SK-N-SH (cell line): ENCODE measurements at regions not wholly inside any gene's neighbourhood (a gene's known extent, or its start where the extent isn't known, plus 50 kb on each side); places are given as distances from the start of the nearest gene placed in this dataset.

Experiments used
- CTCF ChIA-PET: fragments of 300-600, 350-600 bp; formaldehyde crosslinking; extraction: SDS; loops from one replicate; lab custom pipeline; 2021; lab: Yijun Ruan, JAX
- POLR2A ChIA-PET: fragments of 350-600 bp; sonication (Branson Sonifier 250); formaldehyde crosslinking; extraction: SDS; loops from one replicate; lab custom pipeline; 2020; ENCODE audit warnings: antibody characterized with exemption, inconsistent platforms; lab: Yijun Ruan, JAX
- DNase-seq: peaks from one replicate; pipeline ENCODE4 v3.0.0; 2012
- H2AFZ ChIP-seq: fragments of 200-600 bp; sonication (generic); 2 replicates; pipeline ENCODE4 v1.8.1; 2016; ENCODE audit warnings: antibody characterized with exemption, mild to moderate bottlenecking, low read depth
- H3F3A ChIP-seq: fragments of 200-600 bp; sonication (generic); replicated peaks from 2 replicates; pipeline ENCODE3; 2016; ENCODE audit warnings: antibody characterized with exemption, mild to moderate bottlenecking; ENCODE audit not compliant: insufficient read depth
- H3K27ac ChIP-seq, 2 experiments: fragments of 200-500 bp in 1 of 2; fragments of 200-600 bp in 1 of 2; sonication (Bioruptor generic) in 1 of 2; sonication (generic), shearing (Covaris generic) in 1 of 2; 2 replicates each; pipeline versions ENCODE4 v1.5.1 to v1.6.1; 2014 to 2016; ENCODE audit warnings: low read depth in 2 of 2, inconsistent platforms in 1 of 2, low read length in 1 of 2, mild to moderate bottlenecking in 1 of 2, mixed read lengths in 1 of 2
- H3K27me3 ChIP-seq: fragments of 200-600 bp; sonication (generic), shearing (Covaris generic); 2 replicates; pipeline ENCODE4 v1.6.1; 2016; ENCODE audit warnings: mixed run types; ENCODE audit not compliant: insufficient read depth
- H3K36me3 ChIP-seq, 2 experiments: fragments of 200-500 bp in 1 of 2; fragments of 200-600 bp in 1 of 2; sonication (Bioruptor generic) in 1 of 2; sonication (generic) in 1 of 2; replicated peaks in 1 of 2; 2 replicates each; pipeline versions ENCODE3 to v1.5.1; 2014 to 2016; ENCODE audit warnings: low read length in 1 of 2, mild to moderate bottlenecking in 1 of 2; ENCODE audit not compliant: insufficient read depth in 2 of 2, control insufficient read depth in 1 of 2
- H3K4me1 ChIP-seq, 2 experiments: fragments of 200-500 bp in 1 of 2; fragments of 200-600 bp in 1 of 2; sonication (Bioruptor generic) in 1 of 2; sonication (generic), shearing (Covaris generic) in 1 of 2; 2 replicates each; pipeline versions ENCODE4 v1.5.1 to v1.6.1; 2014 to 2016; ENCODE audit warnings: low read depth in 1 of 2, low read length in 1 of 2, mixed run types in 1 of 2; ENCODE audit not compliant: insufficient read depth in 2 of 2, control insufficient read depth in 1 of 2
- H3K4me2 ChIP-seq: fragments of 200-600 bp; sonication (generic), shearing (Covaris generic); 2 replicates; pipeline ENCODE4 v1.6.1; 2017; ENCODE audit warnings: mixed run types
- H3K4me3 ChIP-seq, 2 experiments: fragments of 200-500 bp in 1 of 2; fragments of 200-600 bp in 1 of 2; sonication (Bioruptor generic) in 1 of 2; sonication (generic), shearing (Covaris generic) in 1 of 2; 2 replicates each; pipeline versions ENCODE4 v1.5.1 to v1.8.1; 2014 to 2016; ENCODE audit warnings: low read depth in 2 of 2, inconsistent platforms in 1 of 2, low read length in 1 of 2, mild to moderate bottlenecking in 1 of 2, mixed read lengths in 1 of 2, moderate library complexity in 1 of 2
- H3K79me2 ChIP-seq: fragments of 200-600 bp; sonication (generic); 2 replicates; pipeline ENCODE4 v1.8.1; 2017; ENCODE audit warnings: mild to moderate bottlenecking; ENCODE audit not compliant: insufficient read depth
- H3K9ac ChIP-seq: fragments of 200-600 bp; sonication (generic); 2 replicates; pipeline ENCODE4 v1.6.1; 2017; ENCODE audit warnings: mixed run types
- H3K9me2 ChIP-seq: fragments of 200-600 bp; sonication (generic); 2 replicates; pipeline ENCODE4 v1.6.1; 2017; ENCODE audit warnings: mixed run types
- H3K9me3 ChIP-seq: fragments of 200-600 bp; sonication (generic); 2 replicates; pipeline ENCODE4 v1.6.1; 2017; ENCODE audit warnings: mixed run types, mild to moderate bottlenecking, moderate library complexity
- H4K20me1 ChIP-seq: fragments of 200-600 bp; sonication (generic); 2 replicates; pipeline ENCODE4 v1.6.1; 2017; ENCODE audit warnings: mild to moderate bottlenecking, mixed run types; ENCODE audit not compliant: insufficient read depth
- ELF1 ChIP-seq: IDR thresholded peaks from 2 replicates; pipeline ENCODE4 v1.4.0; 2012
- FOSL2 ChIP-seq: IDR thresholded peaks from 2 replicates; pipeline ENCODE4 v1.4.0; 2012; ENCODE audit warnings: low read depth, mild to moderate bottlenecking, moderate library complexity, borderline replicate concordance
- GATA2 ChIP-seq: sonication (generic); formaldehyde crosslinking; IDR thresholded peaks from 2 replicates; pipeline ENCODE4 v1.5.0; 2020; ENCODE audit warnings: mild to moderate bottlenecking, missing genetic modification reagents
- MEF2A ChIP-seq: IDR thresholded peaks from 2 replicates; pipeline ENCODE4 v1.4.0; 2012; ENCODE audit warnings: low read depth, borderline replicate concordance
- RAD21 ChIP-seq: IDR thresholded peaks from 2 replicates; pipeline ENCODE4 v1.6.1; 2012; ENCODE audit warnings: mild to moderate bottlenecking, low read length
- RFX5 ChIP-seq: IDR thresholded peaks from 2 replicates; pipeline ENCODE4 v1.6.1; 2012; ENCODE audit warnings: mild to moderate bottlenecking, improper control_type of control experiment, low read length
- SMC3 ChIP-seq: IDR thresholded peaks from 2 replicates; pipeline ENCODE4 v1.6.1; 2012; ENCODE audit warnings: low read depth, low read length, improper control_type of control experiment
- TAF1 ChIP-seq: IDR thresholded peaks from 2 replicates; pipeline ENCODE4 v1.6.1; 2012; ENCODE audit warnings: low read depth, mild to moderate bottlenecking, low read length, moderate library complexity, borderline replicate concordance
- WGBS: methylation state at CpG from one replicate; pipeline ENCODE4 v1.1.6; 2017; ENCODE audit warnings: low lambda C conversion rate; 5-methylcytosine and 5-hydroxymethylcytosine counted together
- TF ChIP-seq, protein P1 (sequence below): fragments of 150-350 bp; IDR thresholded peaks from 2 replicates; pipeline ENCODE4 v1.6.1; 2017; ENCODE audit warnings: antibody characterized with exemption, low read length, low read depth, borderline replicate concordance
- TF ChIP-seq, protein P2 (sequence below): IDR thresholded peaks from 2 replicates; pipeline ENCODE4; 2012
- TF ChIP-seq, protein P3 (sequence below): IDR thresholded peaks from 2 replicates; pipeline ENCODE4 v1.6.1; 2012; ENCODE audit warnings: mild to moderate bottlenecking, low read depth, low read length, moderate library complexity
- TF ChIP-seq, protein P4 (sequence below): fragments of 150-350 bp; IDR thresholded peaks from 2 replicates; pipeline ENCODE4 v1.6.1; 2016; ENCODE audit warnings: mild to moderate bottlenecking, low read depth, low read length

DNA sequence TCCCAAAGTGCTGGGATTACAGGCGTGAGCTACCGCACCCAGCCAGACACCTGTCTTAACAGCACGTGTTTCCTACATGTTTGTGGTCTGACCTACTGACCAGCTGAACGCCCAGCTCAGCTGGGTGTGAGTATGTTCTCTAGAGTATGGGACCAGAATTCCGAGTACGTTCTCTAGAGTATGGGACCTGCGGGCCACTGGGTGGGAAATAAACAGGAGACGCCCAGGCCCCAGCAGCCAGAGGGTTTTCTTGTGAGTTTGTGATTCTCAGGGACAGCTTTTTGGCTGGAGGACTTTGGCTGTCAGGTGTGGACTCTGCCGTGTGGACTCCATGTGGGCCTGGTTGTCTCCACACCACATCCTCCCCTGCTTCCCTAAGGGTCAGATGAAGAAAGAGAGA lies 87.3 kb downstream of the CHRD start:
- Histone ChIP-seq H3F3A (no peaks in the 10 kb centered on the region), H2AFZ (no peak overlapping the region), H3K4me2 (no peak overlapping the region), H3K27ac (no peak overlapping the region), H3K9ac (no peak overlapping the region), H4K20me1 (no peaks in the 10 kb centered on the region), H3K79me2 (no peaks in the 10 kb centered on the region), H3K4me1 (peaks cover 0 to 7% of the 10 kb centered on the region in 2 experiments; a peak in 1 of 4 replicates), H3K27me3 (peaks cover 9% of the 10 kb centered on the region; the same call in 1 of the 2 replicates), H3K9me3 (no peaks in the 10 kb centered on the region), H3K9me2 (no peaks in the 10 kb centered on the region), H3K4me3 (no peak overlapping the region), H3K36me3 (no peaks in the 10 kb centered on the region)
- CTCF ChIA-PET: interaction anchor here (0.6 to 6.2 kb wide), 12 partner anchors 11 to 310 kb away, joined by 3 to 85 read pairs (median 4); no protein-coding TSS in a partner anchor
- WGBS: 87% methylated on average over 8 of the region's 9 CpGs
- TF ChIP-seq, protein P1, sequence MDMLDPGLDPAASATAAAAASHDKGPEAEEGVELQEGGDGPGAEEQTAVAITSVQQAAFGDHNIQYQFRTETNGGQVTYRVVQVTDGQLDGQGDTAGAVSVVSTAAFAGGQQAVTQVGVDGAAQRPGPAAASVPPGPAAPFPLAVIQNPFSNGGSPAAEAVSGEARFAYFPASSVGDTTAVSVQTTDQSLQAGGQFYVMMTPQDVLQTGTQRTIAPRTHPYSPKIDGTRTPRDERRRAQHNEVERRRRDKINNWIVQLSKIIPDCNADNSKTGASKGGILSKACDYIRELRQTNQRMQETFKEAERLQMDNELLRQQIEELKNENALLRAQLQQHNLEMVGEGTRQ: no peak
- TF ChIP-seq ELF1 (no peak), FOSL2 (no peak), SMC3 (no peak)
- TF ChIP-seq, protein P2, sequence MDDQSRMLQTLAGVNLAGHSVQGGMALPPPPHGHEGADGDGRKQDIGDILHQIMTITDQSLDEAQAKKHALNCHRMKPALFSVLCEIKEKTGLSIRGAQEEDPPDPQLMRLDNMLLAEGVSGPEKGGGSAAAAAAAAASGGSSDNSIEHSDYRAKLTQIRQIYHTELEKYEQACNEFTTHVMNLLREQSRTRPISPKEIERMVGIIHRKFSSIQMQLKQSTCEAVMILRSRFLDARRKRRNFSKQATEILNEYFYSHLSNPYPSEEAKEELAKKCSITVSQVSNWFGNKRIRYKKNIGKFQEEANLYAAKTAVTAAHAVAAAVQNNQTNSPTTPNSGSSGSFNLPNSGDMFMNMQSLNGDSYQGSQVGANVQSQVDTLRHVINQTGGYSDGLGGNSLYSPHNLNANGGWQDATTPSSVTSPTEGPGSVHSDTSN: no peak
- TF ChIP-seq, protein P3, sequence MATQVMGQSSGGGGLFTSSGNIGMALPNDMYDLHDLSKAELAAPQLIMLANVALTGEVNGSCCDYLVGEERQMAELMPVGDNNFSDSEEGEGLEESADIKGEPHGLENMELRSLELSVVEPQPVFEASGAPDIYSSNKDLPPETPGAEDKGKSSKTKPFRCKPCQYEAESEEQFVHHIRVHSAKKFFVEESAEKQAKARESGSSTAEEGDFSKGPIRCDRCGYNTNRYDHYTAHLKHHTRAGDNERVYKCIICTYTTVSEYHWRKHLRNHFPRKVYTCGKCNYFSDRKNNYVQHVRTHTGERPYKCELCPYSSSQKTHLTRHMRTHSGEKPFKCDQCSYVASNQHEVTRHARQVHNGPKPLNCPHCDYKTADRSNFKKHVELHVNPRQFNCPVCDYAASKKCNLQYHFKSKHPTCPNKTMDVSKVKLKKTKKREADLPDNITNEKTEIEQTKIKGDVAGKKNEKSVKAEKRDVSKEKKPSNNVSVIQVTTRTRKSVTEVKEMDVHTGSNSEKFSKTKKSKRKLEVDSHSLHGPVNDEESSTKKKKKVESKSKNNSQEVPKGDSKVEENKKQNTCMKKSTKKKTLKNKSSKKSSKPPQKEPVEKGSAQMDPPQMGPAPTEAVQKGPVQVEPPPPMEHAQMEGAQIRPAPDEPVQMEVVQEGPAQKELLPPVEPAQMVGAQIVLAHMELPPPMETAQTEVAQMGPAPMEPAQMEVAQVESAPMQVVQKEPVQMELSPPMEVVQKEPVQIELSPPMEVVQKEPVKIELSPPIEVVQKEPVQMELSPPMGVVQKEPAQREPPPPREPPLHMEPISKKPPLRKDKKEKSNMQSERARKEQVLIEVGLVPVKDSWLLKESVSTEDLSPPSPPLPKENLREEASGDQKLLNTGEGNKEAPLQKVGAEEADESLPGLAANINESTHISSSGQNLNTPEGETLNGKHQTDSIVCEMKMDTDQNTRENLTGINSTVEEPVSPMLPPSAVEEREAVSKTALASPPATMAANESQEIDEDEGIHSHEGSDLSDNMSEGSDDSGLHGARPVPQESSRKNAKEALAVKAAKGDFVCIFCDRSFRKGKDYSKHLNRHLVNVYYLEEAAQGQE: no peak
- POLR2A ChIA-PET: no interaction called here
- no peak for DNase-seq

DNA sequence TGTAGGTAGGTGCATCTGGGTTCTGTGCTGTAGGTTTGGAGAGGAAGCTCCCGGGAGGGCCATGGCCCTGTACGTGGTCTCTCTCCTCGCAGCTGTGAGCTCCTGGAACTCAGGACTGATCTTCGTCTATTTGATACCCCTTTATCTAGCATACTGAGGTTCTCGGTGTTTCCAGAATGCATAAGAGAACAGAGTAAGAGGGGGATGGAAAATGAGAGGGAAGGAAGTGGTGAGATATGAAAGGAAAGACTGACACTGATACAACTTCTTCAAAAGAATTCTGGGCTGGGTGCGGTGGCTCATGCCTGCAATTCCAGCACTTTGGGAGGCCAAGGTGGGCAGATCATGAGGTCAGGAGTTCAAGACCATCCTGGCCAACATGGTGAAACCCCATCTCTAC lies 90.7 kb downstream of the CHRD start:
- TF ChIP-seq MEF2A: no peak
- no peak for TF ChIP-seq SMC3
- TF ChIP-seq, protein P4, sequence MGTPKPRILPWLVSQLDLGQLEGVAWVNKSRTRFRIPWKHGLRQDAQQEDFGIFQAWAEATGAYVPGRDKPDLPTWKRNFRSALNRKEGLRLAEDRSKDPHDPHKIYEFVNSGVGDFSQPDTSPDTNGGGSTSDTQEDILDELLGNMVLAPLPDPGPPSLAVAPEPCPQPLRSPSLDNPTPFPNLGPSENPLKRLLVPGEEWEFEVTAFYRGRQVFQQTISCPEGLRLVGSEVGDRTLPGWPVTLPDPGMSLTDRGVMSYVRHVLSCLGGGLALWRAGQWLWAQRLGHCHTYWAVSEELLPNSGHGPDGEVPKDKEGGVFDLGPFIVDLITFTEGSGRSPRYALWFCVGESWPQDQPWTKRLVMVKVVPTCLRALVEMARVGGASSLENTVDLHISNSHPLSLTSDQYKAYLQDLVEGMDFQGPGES: no peak
- TF ChIP-seq RAD21: no peak
- TF ChIP-seq FOSL2: no peak
- no peak for TF ChIP-seq GATA2 (CRISPR knock-in tag)
- TF ChIP-seq TAF1: no peak
- TF ChIP-seq RFX5: no peak
- Histone ChIP-seq H3K4me3 (no peak overlapping the region), H3K36me3 (no peaks in the 10 kb centered on the region), H2AFZ (no peak overlapping the region), H4K20me1 (no peaks in the 10 kb centered on the region), H3F3A (no peaks in the 10 kb centered on the region), H3K4me1 (peaks cover 0 to 4% of the 10 kb centered on the region in 2 experiments; a peak in 1 of 4 replicates), H3K4me2 (no peak overlapping the region), H3K27me3 (peaks cover 26% of the 10 kb centered on the region; the same call in 1 of the 2 replicates), H3K9ac (no peak overlapping the region), H3K9me3 (no peaks in the 10 kb centered on the region), H3K79me2 (no peaks in the 10 kb centered on the region), H3K27ac (no peak overlapping the region), H3K9me2 (no peaks in the 10 kb centered on the region)
- DNase-seq: no peak
- CTCF ChIA-PET: interaction anchor here (1.0 to 6.2 kb wide), 7 partner anchors 26 to 118 kb away, joined by 3 to 85 read pairs (median 7); no protein-coding TSS in a partner anchor
- POLR2A ChIA-PET: no interaction called here
- 58% methylated on average over 6 of the region's 6 CpGs for WGBS
